Ishikawa (cell line): ENCODE measurements at regions not wholly inside any gene's neighbourhood (a gene's known extent, or its start where the extent isn't known, plus 50 kb on each side); places are given as distances from the start of the nearest gene placed in this dataset.

ENCODE experiments used
- CEBPB ChIP-seq: IDR thresholded peaks from 2 replicates; pipeline ENCODE4 v1.6.1; 2012
- CREB1 ChIP-seq: IDR thresholded peaks from 2 replicates; pipeline ENCODE4 v1.6.1; 2012; ENCODE audit warnings: low read depth
- EGR1 ChIP-seq: IDR thresholded peaks from 2 replicates; pipeline ENCODE4 v1.6.1; 2012
- EP300 ChIP-seq: IDR thresholded peaks from 2 replicates; pipeline ENCODE4 v1.6.1; 2012; ENCODE audit warnings: borderline replicate concordance
- FOXM1 ChIP-seq: IDR thresholded peaks from 2 replicates; pipeline ENCODE4 v1.6.1; 2012; ENCODE audit warnings: low read depth, borderline replicate concordance
- MAX ChIP-seq: IDR thresholded peaks from 2 replicates; pipeline ENCODE4 v1.6.1; 2012
- NFIC ChIP-seq: IDR thresholded peaks from 2 replicates; pipeline ENCODE4 v1.6.1; 2012
- RAD21 ChIP-seq: IDR thresholded peaks from 2 replicates; pipeline ENCODE4 v1.6.1; 2012; ENCODE audit warnings: low read depth
- REST ChIP-seq: IDR thresholded peaks from 2 replicates; pipeline ENCODE4 v1.6.1; 2012; ENCODE audit warnings: low read depth, mild to moderate bottlenecking
- TAF1 ChIP-seq: IDR thresholded peaks from 2 replicates; pipeline ENCODE4 v1.6.1; 2012; ENCODE audit warnings: low read depth, mild to moderate bottlenecking
- TCF12 ChIP-seq: IDR thresholded peaks from 2 replicates; pipeline ENCODE4 v1.6.1; 2012; ENCODE audit warnings: low read depth
- TEAD4 ChIP-seq: IDR thresholded peaks from 2 replicates; pipeline ENCODE4 v1.6.1; 2012
- USF1 ChIP-seq: IDR thresholded peaks from 2 replicates; pipeline ENCODE4 v1.6.1; 2012
- YY1 ChIP-seq: IDR thresholded peaks from 2 replicates; pipeline ENCODE4 v1.6.1; 2012; ENCODE audit warnings: low read depth
- ZBTB7A ChIP-seq: IDR thresholded peaks from 2 replicates; pipeline ENCODE4 v1.6.1; 2012; ENCODE audit warnings: low read depth

GRCh38 chr2:67892339-67892846 lies 170.4 kb downstream of the C1D start:
- TF ChIP-seq REST (no peak), FOXM1 (no peak), NFIC (no peak), EP300 (no peak), RAD21 (no peak), EGR1 (no peak), TEAD4 (no peak), ZBTB7A (no peak), TAF1 (no peak), USF1 (no peak), CREB1 (no peak), MAX (no peak), YY1 (no peak), TCF12 (no peak), CEBPB (no peak)

- TF ChIP-seq ZBTB7A, result no peak
- TF ChIP-seq FOXM1, result peak; percentile 99
- TF ChIP-seq CREB1, result 0 out of 2 replicates have a peak, but pooled peaks have one; percentile 36
- no peak for TF ChIP-seq TAF1
- peak; percentile 65; the same call in 1 of the 2 replicates for TF ChIP-seq MAX
- TF ChIP-seq TCF12, result peak; percentile 99
- TF ChIP-seq EGR1, result peak; percentile 67
- peak; percentile 98 for TF ChIP-seq NFIC
- TF ChIP-seq YY1, result 0 out of 2 replicates have a peak, but pooled peaks have one; percentile 25
- TF ChIP-seq TEAD4, result peak; percentile 98
- peak; percentile 32; the same call in 1 of the 2 replicates for TF ChIP-seq RAD21
- peak; percentile 80 for TF ChIP-seq CEBPB
- peak; percentile 99 for TF ChIP-seq EP300
- TF ChIP-seq USF1, result 0 out of 2 replicates have a peak, but pooled peaks have one; percentile 9
- no peak; the same call in 1 of the 2 replicates for TF ChIP-seq REST
These were observed 167.4 kb downstream of the C1D start for GRCh38 chr2:67895227-67895941.

DNA sequence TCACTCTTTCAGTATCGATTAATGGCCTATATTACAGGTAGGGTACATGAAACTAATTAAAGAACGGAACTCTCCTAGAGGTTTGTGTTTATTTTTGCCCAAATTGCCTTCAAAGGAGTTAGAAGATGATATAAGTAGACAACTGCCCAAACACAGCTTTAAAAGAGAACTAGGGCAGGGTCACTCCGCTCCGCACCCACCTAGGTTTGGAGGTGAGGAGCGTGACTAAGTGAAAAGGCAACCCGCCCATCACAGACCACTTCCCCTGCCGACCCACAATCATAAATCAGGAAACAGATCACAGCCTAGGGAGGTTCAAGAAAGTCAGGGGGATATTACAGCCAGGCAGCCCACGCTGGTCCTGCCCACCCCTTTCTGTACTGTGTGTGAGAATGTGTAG lies 166.7 kb downstream of the C1D start:
- TF ChIP-seq NFIC (no peak), FOXM1 (no peak), TEAD4 (peak; percentile 36; the same call in 1 of the 2 replicates), MAX (no peak)

- TF ChIP-seq ZBTB7A (no peak), CREB1 (no peak), TAF1 (no peak), NFIC (no peak), REST (no peak), EGR1 (no peak), USF1 (no peak)
These were observed 166.3 kb downstream of the C1D start for GRCh38 chr2:67896476-67896875.
